ENCODE measurements at regions not wholly inside any gene's neighbourhood (a gene's known extent, or its start where the extent isn't known, plus 50 kb on each side); places are given as distances from the start of the nearest gene placed in this dataset.

GRCh38 chr7:53642866-53643265 lies 607.4 kb downstream of the POM121L12 start:
- H3K27me3 Mint-ChIP-seq: no peaks in the 10 kb centered on the region
- H3K9me3 Mint-ChIP-seq: peaks cover 15% of the 10 kb centered on the region
- DNase-seq: no peak
- no peak overlapping the region for H3K27ac Mint-ChIP-seq
- intact Hi-C loops (cut with micrococcal nuclease): no loop called here
- no peaks in the 10 kb centered on the region for H3K4me1 Mint-ChIP-seq (ENCODE audit: low read depth)
- no peaks in the 10 kb centered on the region for H3K36me3 Mint-ChIP-seq
- no peak overlapping the region for H3K4me3 Mint-ChIP-seq
- ChIA-PET POLR2A (no interaction called here), CTCF (no interaction called here)

- no peak for DNase-seq
- ChIA-PET POLR2A (no interaction called here), CTCF (no interaction called here)
- Mint-ChIP-seq H3K27me3 (no peaks in the 10 kb centered on the region), H3K4me1 (ENCODE audit: low read depth) (no peaks in the 10 kb centered on the region), H3K27ac (no peak overlapping the region), H3K4me3 (no peak overlapping the region), H3K9me3 (peaks cover 34% of the 10 kb centered on the region), H3K36me3 (no peaks in the 10 kb centered on the region)
- intact Hi-C loops (cut with micrococcal nuclease): no loop called here
Observed at GRCh38 chr7:53656881-53657280, 621.4 kb downstream of the POM121L12 start.

- Mint-ChIP-seq H3K36me3 (no peaks in the 10 kb centered on the region), H3K9me3 (peaks cover 32% of the 10 kb centered on the region), H3K27ac (no peak overlapping the region), H3K4me3 (no peak overlapping the region), H3K4me1 (ENCODE audit: low read depth) (no peaks in the 10 kb centered on the region), H3K27me3 (no peaks in the 10 kb centered on the region)
- intact Hi-C loops (cut with micrococcal nuclease): no loop called here
- CTCF ChIA-PET: no interaction called here
- DNase-seq: no peak
- POLR2A ChIA-PET: no interaction called here
Observed at GRCh38 chr7:53657586-53657985, 622.2 kb downstream of the POM121L12 start.

- H3K27ac Mint-ChIP-seq: no peak overlapping the region
- DNase-seq: no peak
- peaks cover 35% of the 10 kb centered on the region for H3K9me3 Mint-ChIP-seq
- POLR2A ChIA-PET: no interaction called here
- H3K27me3 Mint-ChIP-seq: no peaks in the 10 kb centered on the region
- intact Hi-C loops (cut with micrococcal nuclease): no loop called here
- no peaks in the 10 kb centered on the region for H3K4me1 Mint-ChIP-seq (ENCODE audit: low read depth)
- H3K4me3 Mint-ChIP-seq: no peak overlapping the region
- CTCF ChIA-PET: no interaction called here
- no peaks in the 10 kb centered on the region for H3K36me3 Mint-ChIP-seq
Observed at GRCh38 chr7:53658951-53659350, 623.5 kb downstream of the POM121L12 start.

GRCh38 chr7:53661645-53662217 lies 626.3 kb downstream of the POM121L12 start:
- POLR2A ChIA-PET: no interaction called here
- Mint-ChIP-seq H3K4me1 (ENCODE audit: low read depth) (no peaks in the 10 kb centered on the region), H3K4me3 (no peak overlapping the region)

GRCh38 chr7:53672681-53673080 lies 637.2 kb downstream of the POM121L12 start:
- no peaks in the 10 kb centered on the region for H3K36me3 Mint-ChIP-seq
- no peaks in the 10 kb centered on the region for H3K27me3 Mint-ChIP-seq
- no peak overlapping the region for H3K4me3 Mint-ChIP-seq
- DNase-seq: no peak
- no peak overlapping the region for H3K27ac Mint-ChIP-seq
- H3K9me3 Mint-ChIP-seq: peaks cover 14% of the 10 kb centered on the region
- intact Hi-C loops (cut with micrococcal nuclease): no loop called here
- CTCF ChIA-PET: no interaction called here
- POLR2A ChIA-PET: no interaction called here
- H3K4me1 Mint-ChIP-seq (ENCODE audit: low read depth): no peaks in the 10 kb centered on the region

More at GRCh38 chr7:53661645-53662217, 626.3 kb downstream of the POM121L12 start:
- H3K27ac Mint-ChIP-seq: no peak overlapping the region
- CTCF ChIA-PET: no interaction called here
- intact Hi-C loops (cut with micrococcal nuclease): no loop called here
- H3K27me3 Mint-ChIP-seq: no peaks in the 10 kb centered on the region
- H3K9me3 Mint-ChIP-seq: peaks cover 42% of the 10 kb centered on the region
- H3K36me3 Mint-ChIP-seq: no peaks in the 10 kb centered on the region
- DNase-seq: no peak

GRCh38 chr7:53675835-53676234 lies 640.4 kb downstream of the POM121L12 start:
- Mint-ChIP-seq H3K4me1 (ENCODE audit: low read depth) (no peaks in the 10 kb centered on the region), H3K9me3 (peaks cover 35% of the 10 kb centered on the region), H3K4me3 (no peak overlapping the region), H3K27ac (no peak overlapping the region), H3K36me3 (no peaks in the 10 kb centered on the region), H3K27me3 (no peaks in the 10 kb centered on the region)
- intact Hi-C loops (cut with micrococcal nuclease): no loop called here
- CTCF ChIA-PET: no interaction called here
- DNase-seq: no peak
- POLR2A ChIA-PET: no interaction called here

GRCh38 chr7:53684693-53685092 lies 649.3 kb downstream of the POM121L12 start:
- H3K4me3 Mint-ChIP-seq: no peak overlapping the region
- POLR2A ChIA-PET: no interaction called here
- H3K27ac Mint-ChIP-seq: no peak overlapping the region
- no peaks in the 10 kb centered on the region for H3K27me3 Mint-ChIP-seq
- CTCF ChIA-PET: no interaction called here
- intact Hi-C loops (cut with micrococcal nuclease): no loop called here
- DNase-seq: no peak
- H3K4me1 Mint-ChIP-seq (ENCODE audit: low read depth): no peaks in the 10 kb centered on the region
- H3K36me3 Mint-ChIP-seq: no peaks in the 10 kb centered on the region
- peaks cover 49% of the 10 kb centered on the region for H3K9me3 Mint-ChIP-seq

GRCh38 chr7:53690411-53690810 lies 655.0 kb downstream of the POM121L12 start:
- no peak for DNase-seq
- no peaks in the 10 kb centered on the region for H3K27me3 Mint-ChIP-seq
- H3K36me3 Mint-ChIP-seq: no peaks in the 10 kb centered on the region
- ChIA-PET POLR2A (no interaction called here), CTCF (no interaction called here)
- H3K4me1 Mint-ChIP-seq (ENCODE audit: low read depth): no peaks in the 10 kb centered on the region
- intact Hi-C loops (cut with micrococcal nuclease): no loop called here
- H3K27ac Mint-ChIP-seq: no peak overlapping the region
- peaks cover 37% of the 10 kb centered on the region for H3K9me3 Mint-ChIP-seq
- H3K4me3 Mint-ChIP-seq: no peak overlapping the region

- CTCF ChIA-PET: no interaction called here
- peaks cover 20% of the 10 kb centered on the region for H3K9me3 Mint-ChIP-seq
- DNase-seq: no peak
- intact Hi-C loops (cut with micrococcal nuclease): no loop called here
- POLR2A ChIA-PET: no interaction called here
- no peak overlapping the region for H3K4me3 Mint-ChIP-seq
- H3K27ac Mint-ChIP-seq: no peak overlapping the region
- no peaks in the 10 kb centered on the region for H3K4me1 Mint-ChIP-seq (ENCODE audit: low read depth)
- no peaks in the 10 kb centered on the region for H3K36me3 Mint-ChIP-seq
- H3K27me3 Mint-ChIP-seq: no peaks in the 10 kb centered on the region
Observed at GRCh38 chr7:53697913-53698312, 662.5 kb downstream of the POM121L12 start.

- H3K27ac Mint-ChIP-seq: no peak overlapping the region
- peaks cover 20% of the 10 kb centered on the region for H3K9me3 Mint-ChIP-seq
- ChIA-PET CTCF (no interaction called here), POLR2A (no interaction called here)
- H3K36me3 Mint-ChIP-seq: no peaks in the 10 kb centered on the region
- H3K4me1 Mint-ChIP-seq (ENCODE audit: low read depth): no peaks in the 10 kb centered on the region
- H3K4me3 Mint-ChIP-seq: no peak overlapping the region
- DNase-seq: no peak
- intact Hi-C loops (cut with micrococcal nuclease): no loop called here
- no peaks in the 10 kb centered on the region for H3K27me3 Mint-ChIP-seq
Observed at GRCh38 chr7:53699215-53699837, 663.9 kb downstream of the POM121L12 start.

GRCh38 chr7:53719122-53719521 lies 683.7 kb downstream of the POM121L12 start:
- ChIA-PET POLR2A (no interaction called here), CTCF (no interaction called here)
- Mint-ChIP-seq H3K4me3 (no peak overlapping the region), H3K27ac (no peak overlapping the region), H3K4me1 (ENCODE audit: low read depth) (no peaks in the 10 kb centered on the region), H3K9me3 (peaks cover 30% of the 10 kb centered on the region), H3K36me3 (no peaks in the 10 kb centered on the region), H3K27me3 (no peaks in the 10 kb centered on the region)
- no peak for DNase-seq
- intact Hi-C loops (cut with micrococcal nuclease): no loop called here

GRCh38 chr7:53740971-53741370 lies 705.5 kb downstream of the POM121L12 start:
- H3K4me3 Mint-ChIP-seq: no peak overlapping the region
- peaks cover 28% of the 10 kb centered on the region for H3K9me3 Mint-ChIP-seq
- ChIA-PET POLR2A (no interaction called here), CTCF (no interaction called here)
- no peak overlapping the region for H3K27ac Mint-ChIP-seq
- no peak for DNase-seq
- H3K27me3 Mint-ChIP-seq: no peaks in the 10 kb centered on the region
- no peaks in the 10 kb centered on the region for H3K36me3 Mint-ChIP-seq
- no peaks in the 10 kb centered on the region for H3K4me1 Mint-ChIP-seq (ENCODE audit: low read depth)
- intact Hi-C loops (cut with micrococcal nuclease): no loop called here
